GM12872 (cell line): ENCODE measurements at regions not wholly inside any gene's neighbourhood (a gene's known extent, or its start where the extent isn't known, plus 50 kb on each side); places are given as distances from the start of the nearest gene placed in this dataset.

ENCODE experiments used
- TF ChIP-seq, protein P1 (sequence below): IDR thresholded peaks from 3 replicates; pipeline ENCODE4 v1.5.1; 2011; ENCODE audit warnings: low read depth, mild to moderate bottlenecking, low read length, moderate library complexity; ENCODE audit not compliant: insufficient read depth

DNA sequence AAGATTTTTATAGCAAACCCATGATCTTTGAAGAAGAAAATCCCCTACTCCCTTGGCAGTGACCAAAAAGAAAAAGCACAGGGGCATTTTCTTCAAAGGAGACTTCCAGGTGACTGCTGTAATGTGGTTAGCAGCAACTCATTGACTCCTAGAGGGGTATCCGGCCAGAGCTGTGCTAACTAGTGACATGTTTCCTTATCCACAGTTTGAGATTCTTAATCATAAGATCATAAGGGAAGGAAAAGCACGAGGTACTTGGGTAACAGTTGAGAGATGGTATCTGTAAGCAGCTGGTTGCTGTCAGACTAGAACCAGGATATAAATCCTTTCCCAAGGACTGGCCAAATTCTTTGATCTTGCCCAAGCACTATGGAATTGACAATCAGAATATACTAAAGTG is 124.7 kb downstream of the MREG start:
- TF ChIP-seq, protein P1, sequence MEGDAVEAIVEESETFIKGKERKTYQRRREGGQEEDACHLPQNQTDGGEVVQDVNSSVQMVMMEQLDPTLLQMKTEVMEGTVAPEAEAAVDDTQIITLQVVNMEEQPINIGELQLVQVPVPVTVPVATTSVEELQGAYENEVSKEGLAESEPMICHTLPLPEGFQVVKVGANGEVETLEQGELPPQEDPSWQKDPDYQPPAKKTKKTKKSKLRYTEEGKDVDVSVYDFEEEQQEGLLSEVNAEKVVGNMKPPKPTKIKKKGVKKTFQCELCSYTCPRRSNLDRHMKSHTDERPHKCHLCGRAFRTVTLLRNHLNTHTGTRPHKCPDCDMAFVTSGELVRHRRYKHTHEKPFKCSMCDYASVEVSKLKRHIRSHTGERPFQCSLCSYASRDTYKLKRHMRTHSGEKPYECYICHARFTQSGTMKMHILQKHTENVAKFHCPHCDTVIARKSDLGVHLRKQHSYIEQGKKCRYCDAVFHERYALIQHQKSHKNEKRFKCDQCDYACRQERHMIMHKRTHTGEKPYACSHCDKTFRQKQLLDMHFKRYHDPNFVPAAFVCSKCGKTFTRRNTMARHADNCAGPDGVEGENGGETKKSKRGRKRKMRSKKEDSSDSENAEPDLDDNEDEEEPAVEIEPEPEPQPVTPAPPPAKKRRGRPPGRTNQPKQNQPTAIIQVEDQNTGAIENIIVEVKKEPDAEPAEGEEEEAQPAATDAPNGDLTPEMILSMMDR, result no peak

DNA sequence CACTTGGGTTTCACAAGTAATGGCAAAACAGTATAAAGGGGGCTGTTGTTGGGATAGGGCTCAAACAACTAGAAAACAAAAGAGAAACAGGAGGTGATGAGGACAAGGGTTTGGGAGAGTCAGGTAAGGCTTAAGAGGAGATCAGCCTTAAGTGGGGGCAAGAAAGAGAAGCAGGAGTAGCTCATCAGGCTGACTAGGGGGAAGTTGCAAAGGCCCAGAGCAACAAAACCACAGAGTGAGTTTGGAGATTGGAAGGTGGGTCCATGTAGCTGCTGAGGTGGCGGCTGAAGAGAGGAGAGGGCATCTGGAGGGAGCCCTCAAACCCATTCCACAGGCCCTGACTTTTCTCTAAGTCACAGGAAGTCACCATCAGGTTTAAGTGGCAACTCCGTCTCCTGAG is 126.0 kb downstream of the MREG start:
- TF ChIP-seq, protein P1, result no peak

DNA sequence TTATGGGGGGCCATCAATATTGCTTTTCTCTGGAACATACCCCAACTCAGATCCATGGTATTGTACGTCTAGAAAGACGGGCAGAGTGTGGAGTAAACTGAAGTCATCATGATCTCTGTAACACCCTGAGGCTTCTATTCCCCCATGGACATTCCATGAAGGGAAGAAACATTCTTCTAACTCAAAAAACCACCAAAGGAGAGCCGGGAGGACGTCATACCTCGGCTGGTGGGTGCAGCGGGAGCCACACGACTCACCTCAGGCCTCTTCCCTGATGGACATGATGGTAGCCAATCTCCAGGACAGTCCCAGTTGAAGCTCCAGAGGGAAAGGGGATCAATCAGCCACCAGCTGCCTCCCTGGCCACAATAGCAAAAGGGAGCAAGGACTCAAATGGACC is 127.3 kb downstream of the MREG start:
- TF ChIP-seq, protein P1, result no peak

DNA sequence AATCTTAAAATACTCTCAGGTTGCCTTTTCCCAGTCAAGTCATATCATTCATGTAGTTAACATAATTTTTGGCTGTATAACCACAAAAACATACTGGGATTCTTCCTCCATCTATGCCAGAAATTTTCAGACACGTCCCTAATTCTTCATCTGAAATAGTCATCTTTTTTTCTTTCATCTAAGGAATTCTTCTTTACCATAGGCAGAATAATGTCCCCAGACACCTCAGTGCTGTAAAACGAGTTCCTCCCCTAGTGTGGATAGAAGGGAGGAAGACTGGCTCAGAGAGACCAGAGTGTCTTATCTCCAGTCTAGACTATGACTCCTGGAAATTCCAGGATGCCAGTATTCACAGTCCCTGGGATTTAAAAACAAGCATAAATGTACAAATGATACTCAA is 127.8 kb downstream of the MREG start:
- TF ChIP-seq, protein P1, result no peak

DNA sequence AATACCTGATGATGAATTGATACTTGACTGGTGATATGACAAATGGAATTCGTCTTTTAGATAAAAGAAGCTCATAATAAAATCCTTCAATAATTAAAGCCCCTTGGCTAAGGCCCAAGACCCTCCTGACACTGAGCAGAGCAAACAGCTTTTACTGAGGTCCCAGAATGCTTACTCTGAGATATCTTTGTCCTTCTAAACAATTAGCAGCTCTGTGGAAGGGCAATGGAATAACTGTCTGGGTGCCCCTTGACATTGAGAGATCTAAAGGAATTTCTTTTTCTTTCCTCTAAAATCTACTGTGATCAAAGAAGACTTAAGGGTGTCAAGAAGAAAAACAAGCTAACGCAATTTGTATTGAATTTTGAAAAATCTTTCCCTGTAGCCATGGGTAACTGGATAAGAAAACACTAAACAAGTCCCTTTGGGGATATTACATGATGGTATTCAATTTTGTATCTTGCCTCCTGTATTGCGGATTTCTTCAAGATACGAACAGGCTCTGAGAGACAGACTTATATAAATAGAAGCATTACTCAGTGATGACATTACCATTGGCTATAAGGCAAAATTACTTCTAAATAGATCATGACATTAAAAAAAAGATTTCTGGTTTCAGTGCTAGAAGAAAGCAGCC is 128.8 kb downstream of the MREG start:
- TF ChIP-seq, protein P1, result no peak

DNA sequence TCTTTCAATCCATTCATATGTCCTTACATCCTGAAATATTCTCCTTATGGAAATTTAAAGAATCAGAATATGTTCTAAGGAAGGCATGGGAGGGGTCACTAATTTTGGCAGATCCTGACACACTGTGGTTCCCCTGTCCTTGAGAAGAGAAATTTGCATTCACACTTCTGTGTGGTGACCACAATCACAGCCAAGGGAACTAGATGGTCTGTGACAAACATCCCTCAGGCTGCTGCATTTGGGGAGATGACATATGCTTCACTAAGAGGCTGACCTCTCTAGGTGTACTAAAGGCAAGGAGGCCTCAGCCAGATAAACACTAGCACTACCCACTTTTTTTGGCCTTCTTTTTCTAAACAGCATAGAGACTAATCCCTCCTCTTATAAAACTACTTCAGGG is 129.6 kb downstream of the MREG start:
- TF ChIP-seq, protein P1, result no peak

DNA sequence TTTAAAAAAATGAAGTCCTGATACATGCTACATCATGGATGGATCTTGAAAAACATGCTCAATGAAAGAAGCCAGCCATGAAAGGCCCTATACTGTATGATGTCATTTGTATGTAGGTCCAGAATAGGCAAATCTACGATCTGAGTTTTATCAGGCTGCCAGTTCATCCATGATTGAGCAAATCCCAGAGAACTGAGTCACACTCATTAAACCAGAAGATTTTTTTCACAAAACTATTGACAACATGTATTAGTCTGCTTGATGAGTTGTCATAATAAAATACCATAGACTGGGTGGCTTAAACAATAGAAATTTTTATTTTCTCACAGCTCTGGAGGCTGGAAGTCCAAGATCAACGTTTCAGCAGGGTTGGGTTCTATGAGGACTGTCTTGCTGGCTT is 130.7 kb downstream of the MREG start:
- TF ChIP-seq, protein P1, result no peak
